ENCODE measurements at regions not wholly inside any gene's neighbourhood (a gene's known extent, or its start where the extent isn't known, plus 50 kb on each side); places are given as distances from the start of the nearest gene placed in this dataset.
A peak's percentile ranks its signal among the peaks of the same experiment; 100 is the strongest.

DNA sequence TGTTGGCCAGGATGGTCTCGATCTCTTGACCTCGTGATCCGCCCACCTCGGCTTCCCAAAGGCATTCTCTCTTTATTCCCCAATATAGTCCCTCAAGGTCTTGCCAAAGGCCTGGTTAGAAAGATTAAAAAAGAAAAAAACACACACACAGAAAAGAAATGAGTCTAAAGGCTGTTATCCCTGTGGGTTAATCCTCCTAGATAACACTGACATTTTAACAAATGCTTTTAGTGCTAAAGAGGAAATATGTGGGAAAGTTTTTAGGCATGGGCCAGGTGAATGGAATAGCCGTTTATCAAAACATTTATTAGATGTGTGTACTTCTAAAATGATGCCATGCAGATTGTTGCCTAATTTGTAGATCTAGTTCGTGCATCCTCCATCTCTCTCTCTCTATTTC lies 261.6 kb upstream of the FN1 start:
- no peak overlapping the region for H3K4me3 ChIP-seq (replicated peaks; ENCODE audit: insufficient read depth, low read length)
- H3K27me3 ChIP-seq (ENCODE audit: insufficient read depth, poor library complexity, severe bottlenecking) = no peaks in the 10 kb centered on the region
- no peak for DNase-seq (ENCODE audit: low read depth in 1 of 2, low spot score in 1 of 2)
- H3K27ac ChIP-seq (replicated peaks) = no peak overlapping the region
- TF ChIP-seq GABPA (IDR thresholded peaks at IDR 0.05; ENCODE audit: low read depth) = no peak

DNA sequence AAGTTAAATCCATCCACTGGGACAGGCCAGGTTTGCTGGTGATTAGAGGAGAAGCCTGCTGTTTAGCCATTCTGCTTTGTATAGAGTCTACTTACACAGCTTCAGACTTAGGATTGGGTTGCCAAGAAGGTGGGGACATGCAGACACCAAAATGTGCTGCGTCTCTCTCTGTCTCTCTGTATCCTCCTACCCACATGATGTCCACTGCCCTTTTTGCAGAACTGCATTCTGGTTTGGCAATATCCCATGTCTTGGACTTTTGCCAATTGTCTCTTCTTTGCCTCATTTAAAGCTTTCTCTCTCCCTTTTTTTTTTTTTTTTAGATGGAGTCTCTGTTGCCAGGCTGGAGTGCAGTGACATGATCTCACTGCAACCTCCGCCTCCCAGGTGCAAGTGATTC lies 261.1 kb upstream of the FN1 start:
- TF ChIP-seq SPI1 (IDR thresholded peaks at IDR 0.05; ENCODE audit: borderline replicate concordance, low read depth) (peak; percentile 41; the same call in 1 of the 2 replicates), GABPA (IDR thresholded peaks at IDR 0.05; ENCODE audit: low read depth) (no peak)
- H3K27ac ChIP-seq (replicated peaks) = no peak overlapping the region
- H3K27me3 ChIP-seq (ENCODE audit: insufficient read depth, poor library complexity, severe bottlenecking) = no peaks in the 10 kb centered on the region
- H3K4me3 ChIP-seq (replicated peaks; ENCODE audit: insufficient read depth, low read length) = no peak overlapping the region
- DNase-seq (ENCODE audit: low read depth in 1 of 2, low spot score in 1 of 2) = peak in 1 of 2 experiments; percentile 25

DNA sequence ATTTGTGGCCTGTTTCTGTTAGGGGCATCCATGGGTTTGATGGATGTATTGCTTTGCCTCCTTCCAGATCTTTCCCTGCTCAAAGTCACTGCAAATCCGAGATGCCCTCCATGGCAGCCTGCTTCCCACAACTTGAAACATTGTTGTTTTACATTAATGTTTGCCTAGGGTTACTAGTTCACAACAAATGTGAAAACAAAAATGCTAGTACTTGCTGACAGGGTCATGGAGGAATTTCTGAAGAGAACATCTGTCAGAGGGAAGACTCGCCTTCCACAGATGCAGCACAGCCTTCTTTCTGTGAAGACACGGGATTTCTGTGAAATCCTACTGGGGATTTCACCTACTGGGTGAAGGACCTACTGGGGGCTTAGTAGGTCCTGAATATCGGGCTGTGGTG lies 260.0 kb upstream of the FN1 start:
- Histone ChIP-seq H3K4me3 (replicated peaks; ENCODE audit: insufficient read depth, low read length) (no peak overlapping the region), H3K27ac (replicated peaks) (no peak overlapping the region), H3K27me3 (ENCODE audit: insufficient read depth, poor library complexity, severe bottlenecking) (no peaks in the 10 kb centered on the region)
- TF ChIP-seq GABPA (IDR thresholded peaks at IDR 0.05; ENCODE audit: low read depth) = no peak
- TF ChIP-seq, protein P1, sequence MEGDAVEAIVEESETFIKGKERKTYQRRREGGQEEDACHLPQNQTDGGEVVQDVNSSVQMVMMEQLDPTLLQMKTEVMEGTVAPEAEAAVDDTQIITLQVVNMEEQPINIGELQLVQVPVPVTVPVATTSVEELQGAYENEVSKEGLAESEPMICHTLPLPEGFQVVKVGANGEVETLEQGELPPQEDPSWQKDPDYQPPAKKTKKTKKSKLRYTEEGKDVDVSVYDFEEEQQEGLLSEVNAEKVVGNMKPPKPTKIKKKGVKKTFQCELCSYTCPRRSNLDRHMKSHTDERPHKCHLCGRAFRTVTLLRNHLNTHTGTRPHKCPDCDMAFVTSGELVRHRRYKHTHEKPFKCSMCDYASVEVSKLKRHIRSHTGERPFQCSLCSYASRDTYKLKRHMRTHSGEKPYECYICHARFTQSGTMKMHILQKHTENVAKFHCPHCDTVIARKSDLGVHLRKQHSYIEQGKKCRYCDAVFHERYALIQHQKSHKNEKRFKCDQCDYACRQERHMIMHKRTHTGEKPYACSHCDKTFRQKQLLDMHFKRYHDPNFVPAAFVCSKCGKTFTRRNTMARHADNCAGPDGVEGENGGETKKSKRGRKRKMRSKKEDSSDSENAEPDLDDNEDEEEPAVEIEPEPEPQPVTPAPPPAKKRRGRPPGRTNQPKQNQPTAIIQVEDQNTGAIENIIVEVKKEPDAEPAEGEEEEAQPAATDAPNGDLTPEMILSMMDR (IDR thresholded peaks at IDR 0.05; ENCODE audit: insufficient read depth, low read length) = no peak
- no peak for TF ChIP-seq POLR2AphosphoS5 (IDR thresholded peaks at IDR 0.05; ENCODE audit: low read depth)
- no peak for TF ChIP-seq SPI1 (IDR thresholded peaks at IDR 0.05; ENCODE audit: borderline replicate concordance, low read depth)
- TF ChIP-seq, protein P2, sequence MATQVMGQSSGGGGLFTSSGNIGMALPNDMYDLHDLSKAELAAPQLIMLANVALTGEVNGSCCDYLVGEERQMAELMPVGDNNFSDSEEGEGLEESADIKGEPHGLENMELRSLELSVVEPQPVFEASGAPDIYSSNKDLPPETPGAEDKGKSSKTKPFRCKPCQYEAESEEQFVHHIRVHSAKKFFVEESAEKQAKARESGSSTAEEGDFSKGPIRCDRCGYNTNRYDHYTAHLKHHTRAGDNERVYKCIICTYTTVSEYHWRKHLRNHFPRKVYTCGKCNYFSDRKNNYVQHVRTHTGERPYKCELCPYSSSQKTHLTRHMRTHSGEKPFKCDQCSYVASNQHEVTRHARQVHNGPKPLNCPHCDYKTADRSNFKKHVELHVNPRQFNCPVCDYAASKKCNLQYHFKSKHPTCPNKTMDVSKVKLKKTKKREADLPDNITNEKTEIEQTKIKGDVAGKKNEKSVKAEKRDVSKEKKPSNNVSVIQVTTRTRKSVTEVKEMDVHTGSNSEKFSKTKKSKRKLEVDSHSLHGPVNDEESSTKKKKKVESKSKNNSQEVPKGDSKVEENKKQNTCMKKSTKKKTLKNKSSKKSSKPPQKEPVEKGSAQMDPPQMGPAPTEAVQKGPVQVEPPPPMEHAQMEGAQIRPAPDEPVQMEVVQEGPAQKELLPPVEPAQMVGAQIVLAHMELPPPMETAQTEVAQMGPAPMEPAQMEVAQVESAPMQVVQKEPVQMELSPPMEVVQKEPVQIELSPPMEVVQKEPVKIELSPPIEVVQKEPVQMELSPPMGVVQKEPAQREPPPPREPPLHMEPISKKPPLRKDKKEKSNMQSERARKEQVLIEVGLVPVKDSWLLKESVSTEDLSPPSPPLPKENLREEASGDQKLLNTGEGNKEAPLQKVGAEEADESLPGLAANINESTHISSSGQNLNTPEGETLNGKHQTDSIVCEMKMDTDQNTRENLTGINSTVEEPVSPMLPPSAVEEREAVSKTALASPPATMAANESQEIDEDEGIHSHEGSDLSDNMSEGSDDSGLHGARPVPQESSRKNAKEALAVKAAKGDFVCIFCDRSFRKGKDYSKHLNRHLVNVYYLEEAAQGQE (IDR thresholded peaks at IDR 0.05; ENCODE audit: insufficient replicate concordance, low read depth) = no peak
- no peak for DNase-seq (ENCODE audit: low read depth in 1 of 2, low spot score in 1 of 2)

DNA sequence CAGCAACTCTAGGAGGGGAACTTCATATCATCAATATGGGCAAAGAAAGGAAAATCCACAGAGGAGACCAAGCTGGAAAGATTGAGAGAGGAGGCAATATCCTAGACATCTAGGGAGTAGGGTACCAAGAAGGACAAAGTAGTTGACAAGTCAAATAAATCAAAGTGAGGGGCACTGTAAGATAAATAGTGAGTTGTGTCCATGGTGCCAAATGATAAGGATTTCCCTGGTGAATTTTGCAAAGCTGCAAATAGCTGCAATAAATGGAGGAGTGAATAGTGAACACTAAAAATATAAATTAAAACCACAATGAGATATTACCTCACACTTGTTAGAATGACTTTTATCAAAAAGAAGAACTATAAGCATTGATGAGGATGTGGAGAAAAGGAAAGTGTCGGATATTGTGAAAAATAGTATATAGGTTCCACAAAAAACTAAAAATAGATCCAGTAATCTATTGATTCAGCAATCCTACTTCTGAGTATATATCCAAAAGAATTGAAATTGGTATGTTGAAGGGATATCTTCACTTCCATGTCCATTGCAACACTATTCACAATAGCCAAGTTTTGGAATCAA lies 258.2 kb upstream of the FN1 start:
- TF ChIP-seq GABPA (IDR thresholded peaks at IDR 0.05; ENCODE audit: low read depth) = no peak
- TF ChIP-seq, protein P1 (IDR thresholded peaks at IDR 0.05; ENCODE audit: insufficient read depth, low read length) = no peak
- no peak for TF ChIP-seq POLR2AphosphoS5 (IDR thresholded peaks at IDR 0.05; ENCODE audit: low read depth)
- TF ChIP-seq, protein P2 (IDR thresholded peaks at IDR 0.05; ENCODE audit: insufficient replicate concordance, low read depth) = no peak
- no peak for TF ChIP-seq SPI1 (IDR thresholded peaks at IDR 0.05; ENCODE audit: borderline replicate concordance, low read depth)
- DNase-seq (ENCODE audit: low read depth in 1 of 2, low spot score in 1 of 2) = no peak
- no peak overlapping the region for H3K27ac ChIP-seq (replicated peaks)

More for the DNA sequence above, 258.2 kb upstream of the FN1 start:
- H3K4me3 ChIP-seq (replicated peaks; ENCODE audit: insufficient read depth, low read length) = no peak overlapping the region
- no peaks in the 10 kb centered on the region for H3K27me3 ChIP-seq (ENCODE audit: insufficient read depth, poor library complexity, severe bottlenecking)

Data from HL-60 (cell line).